Gastroesophageal sphincter (tissue), 4 donors: ENCODE measurements at regions not wholly inside any gene's neighbourhood (a gene's known extent, or its start where the extent isn't known, plus 50 kb on each side); places are given as distances from the start of the nearest gene placed in this dataset.

ENCODE experiments used
- ATAC-seq: fragments of 150-250 bp; one replicate; pipeline ENCODE4 v1.9.1; 2016; ENCODE audit warnings: mild to moderate bottlenecking, moderate library complexity
- H3K27ac ChIP-seq, 4 donors: fragments of 200-600 bp; sonication (generic) in 3 of 4; 1 replicate in 3 of 4; 2 replicates in 1 of 4; pipeline ENCODE4 v1.5.1; 2016 to 2019
- H3K27me3 ChIP-seq: fragments of 200-600 bp; sonication (generic); one replicate; pipeline ENCODE4 v1.5.1; 2019
- H3K36me3 ChIP-seq, 2 donors: fragments of 200-600 bp; sonication (generic); one replicate each; pipeline ENCODE4 v1.5.1; 2019; ENCODE audit warnings: control low read depth in 1 of 2
- H3K4me1 ChIP-seq, 3 donors: fragments of 200-600 bp; sonication (generic); 1 replicate in 2 of 3; 2 replicates in 1 of 3; pipeline ENCODE4 v1.5.1; 2016 to 2019; ENCODE audit warnings: control low read depth in 2 of 3
- H3K4me3 ChIP-seq, 2 donors: fragments of 200-600 bp; sonication (generic); one replicate each; pipeline ENCODE4 v1.5.1; 2019; ENCODE audit warnings: mild to moderate bottlenecking in 1 of 2, moderate library complexity in 1 of 2
- H3K9me3 ChIP-seq, 3 donors: fragments of 200-600 bp; sonication (generic); one replicate each; pipeline ENCODE4 v1.5.1; 2017 to 2019; ENCODE audit warnings: control low read depth in 2 of 3
- CTCF ChIP-seq, 4 experiments: fragments of 200-600 bp in 2 of 4; fragments of 450-650 bp in 2 of 4; sonication (generic) in 1 of 4; IDR thresholded peaks; one replicate each; pipeline ENCODE4 v1.5.1; 2017 to 2019; ENCODE audit warnings: antibody characterized with exemption in 4 of 4, mild to moderate bottlenecking in 2 of 4, moderate library complexity in 2 of 4
- EP300 ChIP-seq: sonication (generic); formaldehyde crosslinking; IDR thresholded peaks from one replicate; pipeline ENCODE4 v1.6.1; 2017; ENCODE audit warnings: antibody characterized with exemption, mild to moderate bottlenecking
- POLR2A ChIP-seq, 2 donors: fragments of 450-650 bp; IDR thresholded peaks; one replicate each; pipeline ENCODE4 v1.6.1; 2017; ENCODE audit warnings: antibody characterized with exemption in 2 of 2, mild to moderate bottlenecking in 2 of 2, moderate library complexity in 1 of 2
- POLR2AphosphoS5 ChIP-seq: sonication (generic); formaldehyde crosslinking; IDR thresholded peaks from one replicate; pipeline ENCODE4 v1.6.1; 2017; ENCODE audit warnings: antibody characterized with exemption
- WGBS, 2 donors: methylation state at CpG; one replicate each; pipeline ENCODE4 v1.1.5; 2018; ENCODE audit warnings: low coverage in 1 of 2; 5-methylcytosine and 5-hydroxymethylcytosine counted together

- Histone ChIP-seq H3K4me3 (no peak overlapping the region), H3K27me3 (peaks cover 49% of the 10 kb centered on the region), H3K36me3 (no peaks in the 10 kb centered on the region), H3K9me3 (no peaks in the 10 kb centered on the region), H3K4me1 (peaks cover 0 to 7% (median 0%) of the 10 kb centered on the region in 3 donors), H3K27ac (no peak overlapping the region)
- no peak for ATAC-seq
- 71% methylated on average over 1 of the region's 16 CpGs; no CpG with 5 or more reads in 1 of the 2 donors for WGBS, 2 donors
- no peak for TF ChIP-seq POLR2AphosphoS5
- no peak for TF ChIP-seq CTCF (IDR thresholded peaks at IDR 0.05)
Observed at GRCh38 chr1:2908081-2908480, 106.6 kb upstream of the TTC34 start.

- no CpG with 5 or more reads among the region's 15 CpGs for WGBS, 2 donors
- TF ChIP-seq CTCF (IDR thresholded peaks at IDR 0.05) (no peak), POLR2AphosphoS5 (no peak), EP300 (no peak), POLR2A (IDR thresholded peaks at IDR 0.05) (no peak)
Observed at GRCh38 chr1:2908561-2908960, 107.1 kb upstream of the TTC34 start.

GRCh38 chr1:2909797-2910196, 108.3 kb upstream of the TTC34 start:
- Histone ChIP-seq H3K36me3 (no peaks in the 10 kb centered on the region), H3K9me3 (no peaks in the 10 kb centered on the region), H3K4me3 (no peak overlapping the region), H3K27me3 (peaks cover 45% of the 10 kb centered on the region), H3K4me1 (peaks cover 0 to 7% (median 0%) of the 10 kb centered on the region in 3 donors), H3K27ac (no peak overlapping the region)
- ATAC-seq = no peak
- TF ChIP-seq CTCF (IDR thresholded peaks at IDR 0.05) = no peak
- TF ChIP-seq POLR2A (IDR thresholded peaks at IDR 0.05) = no peak
- TF ChIP-seq EP300 = no peak
- TF ChIP-seq POLR2AphosphoS5 = no peak
- WGBS, 2 donors = 60% methylated on average over 1 of the region's 14 CpGs; no CpG with 5 or more reads in 1 of the 2 donors

More at GRCh38 chr1:2908561-2908960, 107.1 kb upstream of the TTC34 start:
- H3K4me3 ChIP-seq = no peak overlapping the region
- ATAC-seq = no peak
- no peak overlapping the region for H3K27ac ChIP-seq
- H3K27me3 ChIP-seq = peaks cover 51% of the 10 kb centered on the region
- H3K36me3 ChIP-seq = no peaks in the 10 kb centered on the region
- H3K9me3 ChIP-seq = no peaks in the 10 kb centered on the region
- H3K4me1 ChIP-seq = peaks cover 0 to 7% (median 0%) of the 10 kb centered on the region in 3 donors

- no peak for TF ChIP-seq CTCF (IDR thresholded peaks at IDR 0.05)
- TF ChIP-seq POLR2A (IDR thresholded peaks at IDR 0.05) = no peak
- no peak for TF ChIP-seq POLR2AphosphoS5
- TF ChIP-seq EP300 = no peak
Observed at GRCh38 chr1:2910211-2910610, 108.7 kb upstream of the TTC34 start.

GRCh38 chr1:2911421-2912178, 109.7 kb upstream of the ACTRT2 start:
- ATAC-seq = no peak
- H3K27me3 ChIP-seq = peaks cover 27% of the 10 kb centered on the region
- no peaks in the 10 kb centered on the region for H3K4me1 ChIP-seq
- TF ChIP-seq POLR2A (IDR thresholded peaks at IDR 0.05) (no peak), CTCF (IDR thresholded peaks at IDR 0.05) (no peak), EP300 (no peak), POLR2AphosphoS5 (no peak)
- no peaks in the 10 kb centered on the region for H3K9me3 ChIP-seq
- H3K36me3 ChIP-seq = no peaks in the 10 kb centered on the region
- WGBS, 2 donors = 93% methylated on average over 5 of the region's 31 CpGs; no CpG with 5 or more reads in 1 of the 2 donors
- H3K27ac ChIP-seq = no peak overlapping the region
- H3K4me3 ChIP-seq = no peak overlapping the region

More at GRCh38 chr1:2910211-2910610, 108.7 kb upstream of the TTC34 start:
- H3K36me3 ChIP-seq = no peaks in the 10 kb centered on the region
- peaks cover 41% of the 10 kb centered on the region for H3K27me3 ChIP-seq
- no CpG with 5 or more reads among the region's 11 CpGs for WGBS, 2 donors
- H3K4me1 ChIP-seq = peaks cover 0 to 7% (median 0%) of the 10 kb centered on the region in 3 donors
- H3K4me3 ChIP-seq = no peak overlapping the region
- no peak for ATAC-seq
- H3K27ac ChIP-seq = no peak overlapping the region
- no peaks in the 10 kb centered on the region for H3K9me3 ChIP-seq
